ENCODE measurements at regions not wholly inside any gene's neighbourhood (a gene's known extent, or its start where the extent isn't known, plus 50 kb on each side); places are given as distances from the start of the nearest gene placed in this dataset.

DNA sequence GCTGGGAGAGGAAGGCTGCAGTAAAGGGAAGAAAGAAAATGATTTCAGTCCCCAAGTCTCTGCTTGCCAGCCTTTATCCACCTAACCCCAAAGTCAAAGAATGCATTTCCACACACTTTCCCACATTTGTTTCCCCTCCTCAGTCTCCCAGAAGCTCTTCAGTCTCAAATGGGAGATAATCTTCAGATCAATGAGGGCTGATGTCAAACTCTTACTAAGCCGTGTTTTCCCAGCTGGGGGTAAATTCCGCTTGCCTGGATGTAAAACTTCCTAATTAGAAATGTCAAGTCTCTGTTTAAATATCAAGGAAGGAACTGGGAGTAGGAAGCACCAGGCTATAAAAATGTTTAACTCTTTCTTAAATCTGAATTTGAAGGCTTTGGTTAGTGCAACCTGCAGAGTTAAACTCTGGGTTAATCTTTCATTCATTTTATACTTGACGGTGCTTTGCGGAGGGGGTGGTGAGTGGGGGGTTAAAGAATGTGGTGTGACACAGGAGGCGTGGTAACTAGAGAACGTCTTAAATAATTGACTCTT is 601.4 kb upstream of the ACTRT1 start:
- TF ChIP-seq, protein P1, sequence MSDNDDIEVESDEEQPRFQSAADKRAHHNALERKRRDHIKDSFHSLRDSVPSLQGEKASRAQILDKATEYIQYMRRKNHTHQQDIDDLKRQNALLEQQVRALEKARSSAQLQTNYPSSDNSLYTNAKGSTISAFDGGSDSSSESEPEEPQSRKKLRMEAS (IDR thresholded peaks at IDR 0.05) = no peak
- TF ChIP-seq EGR1 (IDR thresholded peaks at IDR 0.05) = no peak
- no peak for TF ChIP-seq TEAD4 (IDR thresholded peaks at IDR 0.05)
- TF ChIP-seq ZBTB7A (IDR thresholded peaks at IDR 0.05; ENCODE audit: low read depth) = no peak
- TF ChIP-seq NFIC (IDR thresholded peaks at IDR 0.05) = no peak
- no peak for TF ChIP-seq EP300 (IDR thresholded peaks at IDR 0.05; ENCODE audit: borderline replicate concordance)
- no peak for TF ChIP-seq FOXM1 (IDR thresholded peaks at IDR 0.05; ENCODE audit: borderline replicate concordance, low read depth)

GRCh38 chrX:128650326-128650725 is 598.1 kb upstream of the ACTRT1 start:
- TF ChIP-seq USF1 (IDR thresholded peaks at IDR 0.05) = no peak
- no peak for TF ChIP-seq TEAD4 (IDR thresholded peaks at IDR 0.05)
- TF ChIP-seq, protein P1 (IDR thresholded peaks at IDR 0.05) = no peak
- no peak for TF ChIP-seq NFIC (IDR thresholded peaks at IDR 0.05)
- TF ChIP-seq ZBTB7A (IDR thresholded peaks at IDR 0.05; ENCODE audit: low read depth) = no peak
- TF ChIP-seq TCF12 (IDR thresholded peaks at IDR 0.05; ENCODE audit: low read depth) = no peak
- TF ChIP-seq REST (IDR thresholded peaks at IDR 0.05; ENCODE audit: low read depth) = no peak
- no peak for TF ChIP-seq TAF1 (IDR thresholded peaks at IDR 0.05; ENCODE audit: low read depth)
- no peak for TF ChIP-seq CEBPB (IDR thresholded peaks at IDR 0.05)
- no peak for TF ChIP-seq CREB1 (IDR thresholded peaks at IDR 0.05; ENCODE audit: low read depth)
- TF ChIP-seq EGR1 (IDR thresholded peaks at IDR 0.05) = no peak
- no peak for TF ChIP-seq EP300 (IDR thresholded peaks at IDR 0.05; ENCODE audit: borderline replicate concordance)
- TF ChIP-seq FOXM1 (IDR thresholded peaks at IDR 0.05; ENCODE audit: borderline replicate concordance, low read depth) = no peak
- TF ChIP-seq YY1 (IDR thresholded peaks at IDR 0.05; ENCODE audit: low read depth) = no peak
- TF ChIP-seq RAD21 (IDR thresholded peaks at IDR 0.05; ENCODE audit: low read depth) = no peak

- no peak for TF ChIP-seq RAD21 (IDR thresholded peaks at IDR 0.05; ENCODE audit: low read depth)
- TF ChIP-seq FOXM1 (IDR thresholded peaks at IDR 0.05; ENCODE audit: borderline replicate concordance, low read depth) = no peak
- TF ChIP-seq TAF1 (IDR thresholded peaks at IDR 0.05; ENCODE audit: low read depth) = no peak
- no peak for TF ChIP-seq ZBTB7A (IDR thresholded peaks at IDR 0.05; ENCODE audit: low read depth)
- TF ChIP-seq TEAD4 (IDR thresholded peaks at IDR 0.05) = no peak
- TF ChIP-seq TCF12 (IDR thresholded peaks at IDR 0.05; ENCODE audit: low read depth) = no peak
- TF ChIP-seq EP300 (IDR thresholded peaks at IDR 0.05; ENCODE audit: borderline replicate concordance) = no peak
Observed at GRCh38 chrX:128634754-128635153, 582.6 kb upstream of the ACTRT1 start.

GRCh38 chrX:128623361-128623760 is 571.2 kb upstream of the ACTRT1 start:
- TF ChIP-seq FOXM1 (IDR thresholded peaks at IDR 0.05; ENCODE audit: borderline replicate concordance, low read depth) (no peak), TCF12 (IDR thresholded peaks at IDR 0.05; ENCODE audit: low read depth) (no peak), CEBPB (IDR thresholded peaks at IDR 0.05) (no peak), USF1 (IDR thresholded peaks at IDR 0.05) (no peak), EP300 (IDR thresholded peaks at IDR 0.05; ENCODE audit: borderline replicate concordance) (no peak), TEAD4 (IDR thresholded peaks at IDR 0.05) (no peak)

- TF ChIP-seq TEAD4 (IDR thresholded peaks at IDR 0.05) = no peak
- TF ChIP-seq ZBTB7A (IDR thresholded peaks at IDR 0.05; ENCODE audit: low read depth) = no peak
- TF ChIP-seq NFIC (IDR thresholded peaks at IDR 0.05) = no peak
- TF ChIP-seq, protein P1 (IDR thresholded peaks at IDR 0.05) = no peak
- TF ChIP-seq CREB1 (IDR thresholded peaks at IDR 0.05; ENCODE audit: low read depth) = no peak
- TF ChIP-seq YY1 (IDR thresholded peaks at IDR 0.05; ENCODE audit: low read depth) = no peak
Observed at GRCh38 chrX:128622296-128622695, 570.1 kb upstream of the ACTRT1 start.

GRCh38 chrX:128619490-128619889 is 567.3 kb upstream of the ACTRT1 start:
- TF ChIP-seq USF1 (IDR thresholded peaks at IDR 0.05) = no peak
- TF ChIP-seq TEAD4 (IDR thresholded peaks at IDR 0.05) = no peak
- TF ChIP-seq CREB1 (IDR thresholded peaks at IDR 0.05; ENCODE audit: low read depth) = no peak
- TF ChIP-seq TCF12 (IDR thresholded peaks at IDR 0.05; ENCODE audit: low read depth) = no peak
- TF ChIP-seq EGR1 (IDR thresholded peaks at IDR 0.05) = no peak
- no peak for TF ChIP-seq EP300 (IDR thresholded peaks at IDR 0.05; ENCODE audit: borderline replicate concordance)
- TF ChIP-seq REST (IDR thresholded peaks at IDR 0.05; ENCODE audit: low read depth) = no peak
- TF ChIP-seq NFIC (IDR thresholded peaks at IDR 0.05) = no peak
- no peak for TF ChIP-seq TAF1 (IDR thresholded peaks at IDR 0.05; ENCODE audit: low read depth)
- TF ChIP-seq FOXM1 (IDR thresholded peaks at IDR 0.05; ENCODE audit: borderline replicate concordance, low read depth) = no peak
- TF ChIP-seq ZBTB7A (IDR thresholded peaks at IDR 0.05; ENCODE audit: low read depth) = no peak
- TF ChIP-seq, protein P1 (IDR thresholded peaks at IDR 0.05) = no peak
- no peak for TF ChIP-seq CEBPB (IDR thresholded peaks at IDR 0.05)
- TF ChIP-seq RAD21 (IDR thresholded peaks at IDR 0.05; ENCODE audit: low read depth) = no peak
- no peak for TF ChIP-seq YY1 (IDR thresholded peaks at IDR 0.05; ENCODE audit: low read depth)
